Neuron (in vitro differentiated cells): ENCODE measurements at regions not wholly inside any gene's neighbourhood (a gene's known extent, or its start where the extent isn't known, plus 50 kb on each side); places are given as distances from the start of the nearest gene placed in this dataset.

Source experiments
- H2AFZ ChIP-seq: one replicate; pipeline ENCODE4 v1.6.1; 2013; ENCODE audit warnings: low read depth, mild to moderate bottlenecking, inconsistent platforms, low read length, moderate library complexity
- H3K27me3 ChIP-seq: one replicate; pipeline ENCODE4 v1.6.1; 2013; ENCODE audit warnings: low read length; ENCODE audit not compliant: insufficient read depth
- H3K36me3 ChIP-seq: one replicate; pipeline ENCODE4 v1.6.1; 2013; ENCODE audit warnings: low read length; ENCODE audit not compliant: insufficient read depth
- H3K4me1 ChIP-seq: one replicate; pipeline ENCODE4 v1.6.1; 2013; ENCODE audit warnings: low read length; ENCODE audit not compliant: insufficient read depth
- H3K4me3 ChIP-seq: 2 replicates; pipeline ENCODE4 v1.5.1; 2013; ENCODE audit warnings: mild to moderate bottlenecking, low read length, moderate library complexity
- H3K9me3 ChIP-seq: one replicate; pipeline ENCODE4 v1.6.1; 2013; ENCODE audit warnings: low read length

- Histone ChIP-seq H3K9me3 (no peaks in the 10 kb centered on the region), H2AFZ (no peak overlapping the region), H3K36me3 (no peaks in the 10 kb centered on the region), H3K4me3 (no peak overlapping the region), H3K4me1 (no peaks in the 10 kb centered on the region), H3K27me3 (no peaks in the 10 kb centered on the region)
Measured at GRCh38 chr4:66842026-66842723, 703.1 kb downstream of the CENPC start.

GRCh38 chr4:66840178-66840577, 705.1 kb downstream of the CENPC start:
- H2AFZ ChIP-seq = no peak overlapping the region
- no peaks in the 10 kb centered on the region for H3K4me1 ChIP-seq
- no peak overlapping the region for H3K4me3 ChIP-seq
- no peaks in the 10 kb centered on the region for H3K9me3 ChIP-seq
- H3K36me3 ChIP-seq = no peaks in the 10 kb centered on the region
- H3K27me3 ChIP-seq = no peaks in the 10 kb centered on the region

- Histone ChIP-seq H3K4me3 (no peak overlapping the region), H3K9me3 (no peaks in the 10 kb centered on the region), H3K4me1 (no peaks in the 10 kb centered on the region), H3K36me3 (no peaks in the 10 kb centered on the region), H3K27me3 (no peaks in the 10 kb centered on the region), H2AFZ (no peak overlapping the region)
Measured at GRCh38 chr4:66837279-66837922, 707.9 kb downstream of the CENPC start.

GRCh38 chr4:66829310-66829709, 716.0 kb downstream of the CENPC start:
- Histone ChIP-seq H2AFZ (no peak overlapping the region), H3K36me3 (no peaks in the 10 kb centered on the region), H3K4me1 (no peaks in the 10 kb centered on the region), H3K4me3 (no peak overlapping the region), H3K27me3 (no peaks in the 10 kb centered on the region), H3K9me3 (no peaks in the 10 kb centered on the region)

- H3K4me1 ChIP-seq = no peaks in the 10 kb centered on the region
- H3K4me3 ChIP-seq = no peak overlapping the region
- no peak overlapping the region for H2AFZ ChIP-seq
- no peaks in the 10 kb centered on the region for H3K9me3 ChIP-seq
- H3K27me3 ChIP-seq = no peaks in the 10 kb centered on the region
- H3K36me3 ChIP-seq = no peaks in the 10 kb centered on the region
Measured at GRCh38 chr4:66820681-66821080, 724.6 kb downstream of the CENPC start.

GRCh38 chr4:66814277-66814676, 731.0 kb downstream of the CENPC start:
- H3K4me3 ChIP-seq = no peak overlapping the region
- no peaks in the 10 kb centered on the region for H3K36me3 ChIP-seq
- no peaks in the 10 kb centered on the region for H3K4me1 ChIP-seq
- no peaks in the 10 kb centered on the region for H3K27me3 ChIP-seq
- H2AFZ ChIP-seq = no peak overlapping the region
- H3K9me3 ChIP-seq = no peaks in the 10 kb centered on the region

GRCh38 chr4:66805582-66805981, 739.7 kb downstream of the CENPC start:
- Histone ChIP-seq H2AFZ (no peak overlapping the region), H3K36me3 (no peaks in the 10 kb centered on the region), H3K9me3 (no peaks in the 10 kb centered on the region), H3K27me3 (no peaks in the 10 kb centered on the region), H3K4me1 (no peaks in the 10 kb centered on the region), H3K4me3 (no peak overlapping the region)

GRCh38 chr4:66804979-66805378, 740.3 kb downstream of the CENPC start:
- H3K36me3 ChIP-seq = no peaks in the 10 kb centered on the region
- H3K4me3 ChIP-seq = no peak overlapping the region
- no peaks in the 10 kb centered on the region for H3K27me3 ChIP-seq
- no peaks in the 10 kb centered on the region for H3K4me1 ChIP-seq
- H3K9me3 ChIP-seq = no peaks in the 10 kb centered on the region
- H2AFZ ChIP-seq = no peak overlapping the region

GRCh38 chr4:66797608-66798007, 747.7 kb downstream of the CENPC start:
- Histone ChIP-seq H3K4me3 (no peak overlapping the region), H3K27me3 (no peaks in the 10 kb centered on the region), H3K9me3 (no peaks in the 10 kb centered on the region), H3K4me1 (peaks cover 4% of the 10 kb centered on the region), H3K36me3 (no peaks in the 10 kb centered on the region), H2AFZ (no peak overlapping the region)

- Histone ChIP-seq H2AFZ (no peak overlapping the region), H3K27me3 (no peaks in the 10 kb centered on the region), H3K4me1 (peaks cover 4% of the 10 kb centered on the region), H3K4me3 (no peak overlapping the region), H3K9me3 (no peaks in the 10 kb centered on the region), H3K36me3 (no peaks in the 10 kb centered on the region)
Measured at GRCh38 chr4:66795724-66796123, 749.6 kb downstream of the CENPC start.

- Histone ChIP-seq H3K4me3 (no peak overlapping the region), H3K27me3 (no peaks in the 10 kb centered on the region), H3K36me3 (no peaks in the 10 kb centered on the region), H3K4me1 (peaks cover 4% of the 10 kb centered on the region), H3K9me3 (no peaks in the 10 kb centered on the region), H2AFZ (no peak overlapping the region)
Measured at GRCh38 chr4:66794390-66795034, 750.8 kb downstream of the CENPC start.

- no peak overlapping the region for H3K4me3 ChIP-seq
- no peak overlapping the region for H2AFZ ChIP-seq
- H3K9me3 ChIP-seq = no peaks in the 10 kb centered on the region
- no peaks in the 10 kb centered on the region for H3K36me3 ChIP-seq
- H3K27me3 ChIP-seq = no peaks in the 10 kb centered on the region
- peaks cover 4% of the 10 kb centered on the region for H3K4me1 ChIP-seq
Measured at GRCh38 chr4:66791686-66792085, 753.6 kb downstream of the CENPC start.

- Histone ChIP-seq H3K4me3 (no peak overlapping the region), H3K9me3 (no peaks in the 10 kb centered on the region), H2AFZ (no peak overlapping the region), H3K27me3 (no peaks in the 10 kb centered on the region), H3K36me3 (no peaks in the 10 kb centered on the region), H3K4me1 (no peaks in the 10 kb centered on the region)
Measured at GRCh38 chr4:66785479-66785878, 759.8 kb downstream of the CENPC start.
